ENCODE measurements at regions not wholly inside any gene's neighbourhood (a gene's known extent, or its start where the extent isn't known, plus 50 kb on each side); places are given as distances from the start of the nearest gene placed in this dataset.

- TF ChIP-seq CTCF (conservative IDR thresholded peaks at IDR 0.05; ENCODE audit: low read depth, low read length): peak; percentile 72
- DNase-seq (ENCODE audit: low read depth): no peak
- no peak overlapping the region for H3K4me3 ChIP-seq (ENCODE audit: low read depth, low read length)
Observed at GRCh38 chr21:24895885-24896734, 711.2 kb downstream of the MRPL39 start.

GRCh38 chr21:24894324-24894723 is 713.0 kb downstream of the MRPL39 start:
- H3K4me3 ChIP-seq (ENCODE audit: low read depth, low read length): no peak overlapping the region
- no peak for DNase-seq (ENCODE audit: low read depth)
- TF ChIP-seq CTCF (conservative IDR thresholded peaks at IDR 0.05; ENCODE audit: low read depth, low read length): no peak

GRCh38 chr21:24890021-24890420 is 717.3 kb downstream of the MRPL39 start:
- no peak overlapping the region for H3K4me3 ChIP-seq (ENCODE audit: low read depth, low read length)
- no peak for TF ChIP-seq CTCF (conservative IDR thresholded peaks at IDR 0.05; ENCODE audit: low read depth, low read length)
- DNase-seq (ENCODE audit: low read depth): no peak

GRCh38 chr21:24881506-24881905 is 725.8 kb downstream of the MRPL39 start:
- no peak for TF ChIP-seq CTCF (conservative IDR thresholded peaks at IDR 0.05; ENCODE audit: low read depth, low read length)

GRCh38 chr21:24870633-24871032 is 736.6 kb downstream of the MRPL39 start:
- no peak overlapping the region for H3K4me3 ChIP-seq (ENCODE audit: low read depth, low read length)
- no peak for TF ChIP-seq CTCF (conservative IDR thresholded peaks at IDR 0.05; ENCODE audit: low read depth, low read length)
- DNase-seq (ENCODE audit: low read depth): no peak

More at GRCh38 chr21:24881506-24881905, 725.8 kb downstream of the MRPL39 start:
- no peak for DNase-seq (ENCODE audit: low read depth)
- no peak overlapping the region for H3K4me3 ChIP-seq (ENCODE audit: low read depth, low read length)

- H3K4me3 ChIP-seq (ENCODE audit: low read depth, low read length): no peak overlapping the region
- no peak for TF ChIP-seq CTCF (conservative IDR thresholded peaks at IDR 0.05; ENCODE audit: low read depth, low read length)
- no peak for DNase-seq (ENCODE audit: low read depth)
Observed at GRCh38 chr21:24869862-24870261, 737.4 kb downstream of the MRPL39 start.

- DNase-seq (ENCODE audit: low read depth): no peak
- no peak for TF ChIP-seq CTCF (conservative IDR thresholded peaks at IDR 0.05; ENCODE audit: low read depth, low read length)
- H3K4me3 ChIP-seq (ENCODE audit: low read depth, low read length): no peak overlapping the region
Observed at GRCh38 chr21:24868117-24868516, 739.2 kb downstream of the MRPL39 start.
